Activated naive CD8-positive, alpha-beta T cell treated with anti-CD3 and anti-CD28 coated beads for 36 hours (primary cell): ENCODE measurements at regions not wholly inside any gene's neighbourhood (a gene's known extent, or its start where the extent isn't known, plus 50 kb on each side); places are given as distances from the start of the nearest gene placed in this dataset.
"Not testable (repeated sequence)": the region's sequence is repeated elsewhere in the genome, so short reads cannot be mapped to it uniquely, and the experiment has no call there.

Source experiments
- DNase-seq: peaks from one replicate; pipeline ENCODE4 v3.0.0; 2021
- H3K27ac Mint-ChIP-seq: one replicate; pipeline ENCODE4 v1.8.0; 2022; ENCODE audit warnings: mild to moderate bottlenecking, moderate library complexity, mixed read lengths
- H3K27me3 Mint-ChIP-seq: one replicate; pipeline ENCODE4 v1.8.0; 2022; ENCODE audit warnings: mild to moderate bottlenecking, mixed read lengths
- H3K36me3 Mint-ChIP-seq: one replicate; pipeline ENCODE4 v1.8.0; 2021; ENCODE audit warnings: mild to moderate bottlenecking, mixed read lengths
- H3K4me1 Mint-ChIP-seq: one replicate; pipeline ENCODE4 v1.8.0; 2021; ENCODE audit warnings: mixed read lengths
- H3K4me3 Mint-ChIP-seq: one replicate; pipeline ENCODE4 v1.8.0; 2022; ENCODE audit warnings: mild to moderate bottlenecking, moderate library complexity, mixed read lengths
- H3K9me3 Mint-ChIP-seq: one replicate; pipeline ENCODE4 v1.8.0; 2022; ENCODE audit warnings: mixed read lengths

- not testable (repeated sequence) for H3K4me3 Mint-ChIP-seq, H3K9me3 Mint-ChIP-seq, H3K36me3 Mint-ChIP-seq, H3K27ac Mint-ChIP-seq, DNase-seq, H3K27me3 Mint-ChIP-seq, H3K4me1 Mint-ChIP-seq
These were observed 239.1 kb upstream of the VKORC1L1 start for GRCh38 chr7:65633587-65634404.

- not testable (repeated sequence) for H3K27ac Mint-ChIP-seq, H3K4me1 Mint-ChIP-seq, H3K4me3 Mint-ChIP-seq, H3K27me3 Mint-ChIP-seq, DNase-seq, H3K36me3 Mint-ChIP-seq, H3K9me3 Mint-ChIP-seq
These were observed 234.0 kb upstream of the VKORC1L1 start for GRCh38 chr7:65638918-65639317.

GRCh38 chr7:65639717-65640116, 233.2 kb upstream of the VKORC1L1 start:
- not testable (repeated sequence) for H3K27ac Mint-ChIP-seq, H3K27me3 Mint-ChIP-seq, DNase-seq, H3K36me3 Mint-ChIP-seq, H3K9me3 Mint-ChIP-seq, H3K4me1 Mint-ChIP-seq, H3K4me3 Mint-ChIP-seq

GRCh38 chr7:65643498-65643897, 229.4 kb upstream of the VKORC1L1 start:
- H3K4me3 Mint-ChIP-seq, H3K27ac Mint-ChIP-seq, H3K4me1 Mint-ChIP-seq, H3K36me3 Mint-ChIP-seq, DNase-seq, H3K9me3 Mint-ChIP-seq, H3K27me3 Mint-ChIP-seq: not testable (repeated sequence)

- not testable (repeated sequence) for DNase-seq, H3K36me3 Mint-ChIP-seq, H3K27ac Mint-ChIP-seq, H3K4me1 Mint-ChIP-seq, H3K27me3 Mint-ChIP-seq, H3K4me3 Mint-ChIP-seq, H3K9me3 Mint-ChIP-seq
These were observed 225.5 kb upstream of the VKORC1L1 start for GRCh38 chr7:65647153-65647964.

GRCh38 chr7:65651174-65651573, 221.7 kb upstream of the VKORC1L1 start:
- DNase-seq, H3K36me3 Mint-ChIP-seq, H3K27ac Mint-ChIP-seq, H3K9me3 Mint-ChIP-seq, H3K27me3 Mint-ChIP-seq, H3K4me3 Mint-ChIP-seq, H3K4me1 Mint-ChIP-seq: not testable (repeated sequence)

GRCh38 chr7:65651826-65652592, 220.9 kb upstream of the VKORC1L1 start:
- H3K27me3 Mint-ChIP-seq, H3K36me3 Mint-ChIP-seq, H3K4me3 Mint-ChIP-seq, H3K9me3 Mint-ChIP-seq, H3K4me1 Mint-ChIP-seq, DNase-seq: not testable (repeated sequence)
- H3K27ac Mint-ChIP-seq = peak overlapping the region; percentile 54

GRCh38 chr7:65652669-65653068, 220.2 kb upstream of the VKORC1L1 start:
- H3K36me3 Mint-ChIP-seq, H3K9me3 Mint-ChIP-seq, H3K27me3 Mint-ChIP-seq, H3K4me1 Mint-ChIP-seq, DNase-seq, H3K4me3 Mint-ChIP-seq: not testable (repeated sequence)
- peak overlapping the region; percentile 42 for H3K27ac Mint-ChIP-seq

GRCh38 chr7:65656494-65657188, 216.2 kb upstream of the VKORC1L1 start:
- not testable (repeated sequence) for H3K27me3 Mint-ChIP-seq, H3K36me3 Mint-ChIP-seq, H3K4me3 Mint-ChIP-seq, H3K9me3 Mint-ChIP-seq, H3K4me1 Mint-ChIP-seq, H3K27ac Mint-ChIP-seq, DNase-seq

GRCh38 chr7:65683362-65683761, 189.5 kb upstream of the VKORC1L1 start:
- H3K4me1 Mint-ChIP-seq = not testable (repeated sequence)

GRCh38 chr7:65699026-65699714, 173.7 kb upstream of the VKORC1L1 start:
- not testable (repeated sequence) for H3K4me3 Mint-ChIP-seq, H3K9me3 Mint-ChIP-seq, DNase-seq, H3K36me3 Mint-ChIP-seq, H3K27me3 Mint-ChIP-seq, H3K27ac Mint-ChIP-seq, H3K4me1 Mint-ChIP-seq

More at GRCh38 chr7:65683362-65683761, 189.5 kb upstream of the VKORC1L1 start:
- H3K4me3 Mint-ChIP-seq, H3K27ac Mint-ChIP-seq, H3K9me3 Mint-ChIP-seq, H3K36me3 Mint-ChIP-seq, DNase-seq, H3K27me3 Mint-ChIP-seq: not testable (repeated sequence)

- H3K27me3 Mint-ChIP-seq, H3K27ac Mint-ChIP-seq, DNase-seq, H3K9me3 Mint-ChIP-seq, H3K36me3 Mint-ChIP-seq, H3K4me3 Mint-ChIP-seq, H3K4me1 Mint-ChIP-seq: not testable (repeated sequence)
These were observed 173.0 kb upstream of the VKORC1L1 start for GRCh38 chr7:65699715-65700356.

- H3K9me3 Mint-ChIP-seq, H3K27ac Mint-ChIP-seq, H3K4me1 Mint-ChIP-seq: not testable (repeated sequence)
These were observed 153.6 kb upstream of the VKORC1L1 start for GRCh38 chr7:65719123-65719798.

More at GRCh38 chr7:65719123-65719798, 153.6 kb upstream of the VKORC1L1 start:
- not testable (repeated sequence) for DNase-seq, H3K4me3 Mint-ChIP-seq, H3K36me3 Mint-ChIP-seq, H3K27me3 Mint-ChIP-seq
